Erythroblast (primary cell): ENCODE measurements at regions not wholly inside any gene's neighbourhood (a gene's known extent, or its start where the extent isn't known, plus 50 kb on each side); places are given as distances from the start of the nearest gene placed in this dataset.
"Not testable (repeated sequence)": the region's sequence is repeated elsewhere in the genome, so short reads cannot be mapped to it uniquely, and the experiment has no call there.

ENCODE experiments used
- GATA1 ChIP-seq: IDR thresholded peaks from 2 replicates; pipeline ENCODE4 v1.6.1; 2011; ENCODE audit warnings: low read depth, mild to moderate bottlenecking, control low read depth, low read length, moderate library complexity
- POLR2A ChIP-seq: IDR thresholded peaks from 2 replicates; pipeline ENCODE4 v1.6.1; 2011; ENCODE audit warnings: mild to moderate bottlenecking, low read length

DNA sequence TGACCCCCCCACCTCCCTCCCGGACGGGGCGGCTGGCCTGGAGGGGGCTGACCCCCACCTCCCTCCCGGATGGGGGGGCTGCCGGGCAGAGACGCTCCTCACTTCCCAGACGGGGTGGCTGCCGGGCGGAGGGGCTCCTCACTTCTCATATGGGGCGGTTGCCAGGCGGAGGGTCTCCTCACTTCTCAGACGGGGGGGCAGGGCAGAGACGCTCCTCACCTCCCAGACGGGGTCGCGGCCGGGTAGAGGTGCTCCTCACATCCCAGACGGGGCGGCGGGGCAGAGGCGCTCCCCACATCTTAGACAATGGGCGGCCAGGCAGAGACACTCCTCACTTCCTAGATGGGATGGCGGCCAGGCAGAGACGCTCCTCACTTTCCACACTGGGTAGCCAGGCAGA, 251.9 kb upstream of the PTBP2 start:
- not testable (repeated sequence) for TF ChIP-seq POLR2A, GATA1
